A204.1 (cell line): ENCODE measurements at regions not wholly inside any gene's neighbourhood (a gene's known extent, or its start where the extent isn't known, plus 50 kb on each side); places are given as distances from the start of the nearest gene placed in this dataset.
"Not testable (repeated sequence)": the region's sequence is repeated elsewhere in the genome, so short reads cannot be mapped to it uniquely, and the experiment has no call there.

Experiments
- FAIRE-seq: peaks from 2 replicates; lab custom pipeline; 2012; peaks lifted over from hg19 to GRCh38; lab: Jason Lieb, UNC

DNA sequence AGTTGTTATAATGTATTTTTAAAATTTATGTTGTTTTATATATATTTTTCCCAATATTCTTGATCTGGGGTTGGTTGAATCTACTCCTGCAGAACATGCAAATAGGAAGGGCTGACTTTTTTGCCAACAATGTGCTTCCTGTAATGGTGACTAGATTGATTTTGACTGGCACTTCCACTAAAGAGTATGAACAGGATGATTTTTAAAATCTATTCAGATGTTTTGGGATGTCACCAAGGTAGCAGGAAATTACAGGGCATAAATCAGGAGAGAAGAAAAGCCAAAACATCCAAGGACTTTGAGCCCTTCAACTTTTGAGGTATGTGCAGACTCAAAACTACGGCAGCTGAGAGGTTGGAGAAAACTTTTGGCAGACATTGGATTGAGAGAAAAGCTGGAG lies 1047.6 kb downstream of the SLITRK5 start:
- FAIRE-seq, result no peak

DNA sequence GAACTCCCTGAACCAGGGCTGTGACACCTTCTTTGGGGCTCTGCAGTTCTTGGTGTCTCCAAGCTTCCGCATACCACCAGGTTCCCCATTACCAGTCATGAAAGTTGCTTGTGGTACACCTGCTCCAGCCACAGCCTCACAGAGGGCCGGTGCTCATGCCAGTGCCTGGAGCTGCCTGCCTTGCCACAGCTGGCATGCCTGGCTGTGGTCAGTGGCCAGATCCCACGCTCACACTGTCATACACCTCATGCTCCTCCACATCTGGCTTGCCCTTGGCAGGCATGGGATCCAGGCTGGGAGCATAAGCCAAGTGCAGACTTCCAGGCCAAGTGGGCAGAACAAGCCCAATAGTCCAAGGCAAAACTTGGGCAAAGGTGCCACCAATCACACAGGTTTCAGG lies 1054.9 kb downstream of the SLITRK5 start:
- no peak for FAIRE-seq

DNA sequence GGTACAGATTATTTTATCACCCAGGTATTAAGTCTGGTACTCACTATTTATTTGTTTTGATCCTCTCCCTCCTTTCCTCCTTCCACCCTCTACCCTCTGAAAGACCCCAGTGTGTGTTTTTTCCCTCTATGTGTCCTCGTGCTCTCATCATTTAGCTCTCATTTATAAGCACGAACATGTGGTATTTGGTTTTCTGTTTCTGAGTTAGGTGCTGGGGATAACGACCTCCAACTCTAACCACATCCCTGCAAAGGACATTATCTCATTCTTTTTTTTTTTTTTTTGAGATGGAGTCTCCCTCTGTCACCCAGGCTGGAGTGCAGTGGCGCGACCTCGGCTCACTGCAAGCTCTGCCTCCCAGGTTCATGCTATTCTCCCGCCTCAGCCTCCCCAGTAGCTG lies 1056.1 kb downstream of the SLITRK5 start:
- FAIRE-seq, result not testable (repeated sequence)

DNA sequence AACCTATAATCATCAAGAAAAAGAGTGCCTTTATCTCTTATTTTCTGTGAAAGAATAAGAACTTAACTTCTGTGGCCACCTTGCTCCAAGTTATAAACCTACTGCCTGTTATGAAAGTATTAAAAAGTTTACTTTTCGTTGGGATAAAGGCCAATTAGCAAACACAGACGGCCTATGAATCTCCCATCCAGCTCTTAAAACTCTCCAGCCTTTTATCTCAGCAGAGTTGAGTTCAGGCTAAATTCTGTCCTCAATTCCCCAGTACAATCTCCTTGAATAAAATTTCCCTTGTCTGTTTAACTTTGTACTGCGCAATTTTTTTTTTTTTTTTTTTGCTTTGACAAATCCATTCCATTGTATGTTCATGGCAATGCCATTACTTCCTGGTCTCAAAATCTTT lies 1058.4 kb downstream of the SLITRK5 start:
- no peak for FAIRE-seq

DNA sequence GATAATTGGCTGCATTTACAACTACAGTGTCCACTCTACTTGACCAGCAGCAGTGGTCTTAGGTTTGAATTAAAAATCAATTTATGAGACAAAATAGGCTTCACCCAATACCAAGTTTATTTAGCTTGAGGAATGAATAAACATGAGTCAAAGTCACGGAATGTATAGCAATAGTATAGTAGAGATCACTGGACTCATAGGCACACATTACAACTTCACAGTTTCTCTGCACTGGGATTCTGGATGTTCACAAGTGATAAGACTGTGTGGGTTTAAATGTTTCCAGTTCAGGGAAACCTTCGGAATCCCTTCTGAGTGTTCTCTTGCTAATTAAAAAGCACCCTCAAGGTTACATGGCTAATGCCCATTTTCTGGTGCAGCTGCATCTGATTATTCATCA lies 1064.9 kb downstream of the SLITRK5 start:
- FAIRE-seq, result no peak

DNA sequence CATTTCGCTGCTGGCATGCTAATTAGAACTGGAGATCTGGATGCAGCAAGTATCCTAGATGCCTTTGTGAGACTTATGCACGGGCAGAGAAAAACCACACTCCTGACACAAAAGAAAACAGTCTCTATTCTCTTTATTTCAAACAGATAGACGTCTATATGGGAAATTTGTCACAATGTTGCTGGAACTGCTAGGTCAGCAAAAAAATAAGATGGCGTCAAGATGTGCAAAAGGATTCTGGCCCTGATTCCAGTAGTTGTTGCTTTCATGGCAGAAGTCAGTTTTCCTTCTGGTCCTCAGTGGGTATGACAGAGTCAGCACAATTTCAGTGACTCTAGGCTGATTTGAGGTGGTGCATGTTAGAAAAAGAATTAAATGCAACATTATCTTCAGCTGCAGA lies 1068.0 kb downstream of the SLITRK5 start:
- FAIRE-seq, result no peak

DNA sequence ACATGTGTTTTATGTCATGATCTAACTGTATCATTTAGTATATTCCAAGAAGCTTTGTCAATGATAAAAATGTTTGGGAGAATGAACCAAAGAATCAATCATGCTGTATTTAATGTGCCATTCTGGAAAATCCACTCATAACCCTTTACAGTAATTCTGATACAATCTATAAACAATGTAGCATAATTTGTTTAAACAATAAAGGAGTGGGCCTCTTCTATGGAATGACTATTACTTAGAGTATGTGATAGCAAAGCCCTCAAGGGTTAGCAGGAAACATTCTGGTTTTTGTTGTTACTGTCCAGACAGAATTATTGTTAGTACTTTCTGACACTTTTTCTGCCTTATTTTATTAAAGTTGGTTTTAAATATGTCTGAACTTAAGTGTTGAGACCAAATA lies 1073.1 kb downstream of the SLITRK5 start:
- FAIRE-seq, result no peak

DNA sequence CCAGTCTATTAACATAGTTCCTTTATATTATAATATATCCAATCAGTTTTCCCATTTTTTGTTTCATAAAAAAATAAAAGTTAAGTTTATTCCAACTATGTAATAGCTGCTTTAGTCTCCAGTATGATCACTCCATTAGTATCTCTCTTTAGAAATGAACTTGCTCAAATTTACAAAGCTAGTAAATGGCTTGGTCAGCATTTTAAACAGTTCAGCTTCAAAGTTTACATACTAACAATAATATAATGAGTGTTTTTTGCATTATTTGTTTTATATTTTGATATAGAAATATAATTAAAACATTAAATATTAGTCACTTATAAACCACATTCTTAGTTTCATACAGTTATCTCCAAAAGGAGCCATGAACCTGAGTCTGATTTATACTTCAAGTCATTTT lies 1073.8 kb downstream of the SLITRK5 start:
- FAIRE-seq, result peak; percentile 21

DNA sequence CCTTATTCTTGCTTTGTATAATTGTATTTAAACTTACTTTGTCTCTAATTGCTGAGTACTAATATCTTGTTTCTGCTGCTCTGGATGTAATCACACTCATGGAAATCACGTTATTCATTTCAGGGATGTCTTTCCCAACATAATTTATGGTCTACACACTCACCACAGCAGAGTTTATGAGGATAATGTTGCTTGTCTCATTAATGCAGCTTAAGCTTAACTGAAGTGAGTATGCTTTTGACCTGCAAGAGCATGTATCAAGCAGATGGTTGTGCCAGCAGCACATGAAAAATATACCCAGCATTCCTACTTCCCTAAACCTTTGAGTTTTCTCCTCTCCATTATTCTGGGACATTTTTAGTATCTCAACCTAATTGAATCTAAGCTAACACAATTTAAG lies 1080.9 kb downstream of the SLITRK5 start:
- FAIRE-seq, result no peak

DNA sequence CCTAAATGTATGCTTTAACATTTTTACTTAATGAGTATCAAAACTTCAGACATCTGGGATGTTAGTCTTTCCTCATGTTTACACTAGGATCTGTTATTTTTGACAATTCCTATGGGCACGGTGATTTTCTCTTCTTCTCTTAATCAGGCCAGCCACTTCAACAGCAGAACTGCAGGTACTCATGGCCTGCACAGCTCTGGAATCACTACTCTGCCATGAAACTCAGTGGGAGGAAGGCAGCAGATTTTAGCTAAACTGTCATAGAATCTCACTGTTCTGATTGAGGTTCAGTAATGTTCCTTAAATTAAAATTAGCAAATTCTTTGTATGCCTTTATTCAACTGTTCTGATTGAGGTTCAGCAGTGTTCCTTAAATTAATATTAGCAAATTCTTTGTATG lies 1083.0 kb downstream of the SLITRK5 start:
- no peak for FAIRE-seq

DNA sequence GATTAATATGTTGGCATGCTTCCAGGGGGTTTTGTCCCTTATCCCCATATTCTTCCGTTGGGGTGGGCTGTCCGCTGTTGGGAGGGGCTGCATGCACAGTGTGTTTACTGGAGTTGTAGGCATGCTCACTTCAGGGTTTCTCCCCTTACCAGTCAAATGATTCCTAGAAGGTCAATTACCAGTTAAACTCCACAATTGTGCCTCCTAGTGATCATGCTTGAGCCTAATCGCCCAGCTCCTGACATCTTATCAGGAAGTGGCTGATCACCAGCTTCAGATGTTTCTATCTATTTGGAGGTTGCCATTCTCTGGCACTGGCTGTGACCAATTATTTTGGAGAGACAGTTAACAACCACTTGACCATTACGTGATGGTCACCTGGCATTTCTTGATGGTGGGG lies 1090.0 kb downstream of the SLITRK5 start:
- no peak for FAIRE-seq

DNA sequence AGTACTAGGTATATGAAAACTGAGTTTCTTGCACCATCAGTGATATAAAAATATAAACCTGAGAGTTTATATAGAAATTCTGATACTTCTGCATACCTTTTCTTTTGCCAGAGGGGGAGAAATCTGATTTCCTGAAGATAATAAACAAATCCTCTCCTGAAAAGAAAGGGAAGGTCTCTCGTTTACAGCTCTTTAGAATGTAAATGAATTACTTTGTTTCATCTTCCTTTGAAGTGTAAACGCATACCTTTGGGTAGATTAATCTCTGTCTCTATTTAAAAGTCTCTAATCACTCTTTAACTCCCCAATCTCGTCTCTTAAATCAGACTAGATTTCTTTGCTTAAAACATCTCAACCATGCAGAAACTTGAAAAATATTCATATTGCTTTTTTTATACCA lies 1092.9 kb downstream of the SLITRK5 start:
- FAIRE-seq, result no peak

DNA sequence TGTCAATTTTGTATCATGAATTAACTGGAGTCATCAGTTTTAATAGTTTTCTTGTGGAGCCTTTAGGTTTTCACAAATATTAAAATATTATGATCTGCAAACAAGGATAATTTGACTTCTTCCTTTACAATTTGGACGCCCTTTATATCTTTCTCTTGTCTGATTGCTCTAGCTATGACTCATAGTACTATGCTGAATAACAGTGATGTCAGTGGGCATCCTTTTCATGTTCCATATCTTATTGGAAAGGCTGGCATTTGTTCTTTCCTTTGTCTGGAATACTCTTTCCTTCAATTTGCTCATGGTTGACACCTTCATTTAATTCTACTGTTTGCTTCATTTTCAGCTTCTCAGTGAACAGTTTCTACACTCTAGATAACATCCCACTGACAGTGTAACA lies 1129.3 kb downstream of the SLITRK5 start:
- FAIRE-seq, result no peak

DNA sequence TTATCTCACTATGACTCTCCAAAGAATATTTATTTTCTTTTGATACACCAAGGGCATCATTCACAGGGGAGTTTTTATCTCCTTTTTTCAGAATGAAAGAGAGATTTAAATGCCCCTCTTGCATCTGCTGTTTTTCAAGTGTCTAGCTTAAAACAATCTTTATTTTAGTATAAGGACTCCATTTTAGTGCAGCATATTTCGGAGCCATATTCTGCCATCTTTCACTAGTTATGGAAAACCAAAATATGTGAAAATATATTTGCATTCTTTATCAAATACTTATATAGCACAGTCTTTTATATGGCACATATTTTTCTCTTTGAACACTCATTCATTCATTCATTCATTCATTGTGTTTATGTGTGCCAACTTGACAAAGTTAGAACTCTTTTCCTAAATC lies 1130.2 kb downstream of the SLITRK5 start:
- FAIRE-seq, result no peak

DNA sequence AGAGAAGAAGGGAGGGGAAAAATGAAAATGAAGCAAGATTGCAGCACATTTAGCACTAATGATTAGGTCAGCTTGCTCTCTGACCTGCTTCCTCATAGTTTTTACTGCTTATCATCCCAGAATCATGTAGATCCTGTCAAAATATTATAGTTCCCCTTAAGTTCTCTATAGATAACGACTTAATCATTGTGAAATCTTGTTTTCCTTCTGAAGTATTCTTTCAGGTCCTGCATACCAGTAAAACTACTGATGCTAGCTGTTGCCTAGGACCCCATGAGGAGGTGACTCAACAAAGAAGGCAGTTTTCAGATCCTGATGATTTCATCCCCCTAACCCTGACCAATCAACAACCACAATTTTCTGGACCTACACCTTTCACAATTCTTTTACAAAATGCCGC lies 1131.7 kb downstream of the SLITRK5 start:
- no peak for FAIRE-seq

DNA sequence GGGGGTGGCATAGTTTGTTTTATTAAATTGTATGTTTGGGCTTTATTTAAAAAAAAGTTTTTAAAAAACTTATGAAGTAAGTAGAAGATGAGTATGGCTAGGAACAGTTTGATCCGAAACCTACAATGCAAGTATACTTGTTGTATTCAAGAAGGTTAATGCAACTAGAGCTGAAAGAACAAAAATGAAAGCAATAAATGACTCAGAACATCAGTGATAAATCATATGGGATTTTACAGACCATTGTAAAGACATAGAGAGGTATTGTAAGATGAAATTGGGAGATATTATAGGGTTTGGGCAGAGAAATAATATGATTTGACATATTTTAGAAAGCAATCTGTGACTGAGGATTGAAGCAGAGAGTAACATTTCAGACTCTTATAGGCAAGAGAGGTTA lies 1135.3 kb downstream of the SLITRK5 start:
- no peak for FAIRE-seq

DNA sequence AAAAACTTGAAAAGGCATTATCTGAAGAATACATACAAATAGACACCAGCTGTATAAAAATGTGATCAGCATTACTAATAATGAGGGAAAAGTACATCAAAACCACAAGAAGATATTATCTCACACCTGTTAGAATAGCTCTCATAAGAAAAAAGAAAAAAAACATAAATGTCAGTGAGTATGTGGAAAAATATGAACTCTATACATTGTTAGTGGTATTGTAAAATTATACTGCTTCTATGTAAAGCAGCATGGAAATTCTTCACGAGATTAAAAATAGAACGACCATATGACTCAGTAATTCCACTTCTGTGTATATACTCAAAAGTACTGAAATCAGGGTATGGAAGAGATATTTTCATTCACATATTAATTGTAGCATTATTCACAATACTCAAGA lies 1146.4 kb downstream of the SLITRK5 start:
- no peak for FAIRE-seq

DNA sequence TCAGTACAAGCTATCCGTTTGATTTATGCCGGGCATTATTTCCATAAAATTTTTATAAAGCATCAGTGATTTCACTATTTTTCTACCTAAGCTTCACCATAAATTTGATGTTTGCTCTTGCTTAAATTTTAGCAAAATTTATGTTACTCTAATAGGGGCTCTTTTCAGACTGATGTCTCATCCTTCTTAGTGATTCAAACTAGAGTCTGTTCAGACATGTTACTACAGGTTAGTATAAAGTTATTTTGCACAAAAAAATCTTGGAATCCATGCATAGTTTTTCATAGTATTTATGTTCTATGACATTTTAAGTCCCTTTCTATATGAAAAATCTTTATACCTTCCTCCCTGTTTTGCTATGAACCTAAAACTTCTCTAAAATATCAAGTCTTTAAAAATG lies 1151.9 kb downstream of the SLITRK5 start:
- no peak for FAIRE-seq

DNA sequence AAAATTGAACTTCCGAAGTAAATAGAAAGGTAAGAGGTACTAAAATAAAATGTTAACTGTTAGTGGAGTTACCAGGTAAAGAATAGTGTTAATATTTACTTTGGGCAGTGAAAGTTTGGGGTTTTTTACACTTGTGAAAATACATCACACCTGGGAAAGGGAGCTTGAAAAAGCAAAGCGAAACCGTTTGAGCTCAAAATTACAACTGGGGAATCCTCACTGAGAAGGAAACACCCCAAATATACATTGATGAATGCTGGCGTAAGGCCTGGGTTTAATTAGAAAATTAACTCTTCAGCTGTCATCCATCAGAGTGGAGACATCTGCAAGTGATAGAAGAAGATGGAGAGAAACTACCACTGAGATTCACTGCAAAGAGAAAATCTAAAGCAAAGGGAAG lies 1153.0 kb downstream of the SLITRK5 start:
- no peak for FAIRE-seq

DNA sequence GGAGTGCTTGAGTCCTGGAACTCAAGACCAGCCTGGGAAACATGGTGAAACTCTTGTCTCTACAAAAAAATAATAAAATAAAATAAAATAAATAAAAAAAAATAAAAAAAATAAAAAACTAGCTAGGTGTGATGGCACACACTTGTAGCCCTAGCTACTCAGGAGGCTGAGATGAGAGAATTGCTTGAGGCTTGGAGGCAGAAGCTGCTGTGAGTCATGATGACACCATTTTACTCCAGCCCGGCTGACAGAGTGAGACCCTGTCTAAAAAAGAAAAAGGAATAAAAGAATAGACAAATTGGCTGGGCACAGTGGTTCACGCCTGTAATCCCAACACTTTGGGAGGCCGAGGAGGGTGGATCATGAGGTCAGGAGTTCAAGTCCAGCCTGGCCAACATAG lies 1168.9 kb downstream of the SLITRK5 start:
- no peak for FAIRE-seq

DNA sequence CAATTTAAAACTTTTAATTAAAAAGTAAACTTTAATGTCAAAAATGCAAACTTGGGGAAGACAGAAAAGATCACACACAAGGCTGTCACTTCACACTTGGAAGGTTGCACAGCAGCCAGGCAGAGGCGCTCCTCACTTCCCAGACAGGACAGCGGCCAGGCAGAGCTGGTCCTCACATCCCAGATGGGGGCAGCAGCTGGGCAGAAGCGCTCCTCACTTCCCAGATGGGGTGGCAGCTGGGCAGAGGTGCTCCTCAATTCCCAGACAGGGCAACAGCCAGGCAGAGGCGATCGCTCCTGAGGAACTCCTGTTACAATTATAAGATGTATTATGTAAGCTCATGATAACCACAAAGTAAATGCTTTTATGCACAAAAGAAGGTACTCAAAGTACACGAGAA lies 1181.1 kb downstream of the SLITRK5 start:
- FAIRE-seq, result not testable (repeated sequence)

DNA sequence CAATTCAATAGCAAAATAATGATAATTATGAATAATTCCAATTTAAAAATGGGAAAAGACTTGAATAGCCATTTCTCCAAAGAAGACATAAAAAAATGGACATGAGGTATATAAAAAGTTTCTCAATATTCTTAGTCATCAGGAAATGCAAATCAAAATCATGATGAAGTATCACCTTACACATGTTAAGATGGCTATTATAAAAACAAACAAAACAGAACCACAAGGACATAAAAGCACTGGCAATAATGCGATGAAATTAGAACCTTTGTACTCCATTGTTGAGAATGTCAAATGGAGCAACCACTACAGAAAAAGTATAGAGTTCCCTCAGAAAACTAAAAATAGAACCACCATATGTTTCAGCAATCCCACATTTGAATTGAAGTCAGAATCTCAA lies 1186.1 kb downstream of the SLITRK5 start:
- FAIRE-seq, result no peak

DNA sequence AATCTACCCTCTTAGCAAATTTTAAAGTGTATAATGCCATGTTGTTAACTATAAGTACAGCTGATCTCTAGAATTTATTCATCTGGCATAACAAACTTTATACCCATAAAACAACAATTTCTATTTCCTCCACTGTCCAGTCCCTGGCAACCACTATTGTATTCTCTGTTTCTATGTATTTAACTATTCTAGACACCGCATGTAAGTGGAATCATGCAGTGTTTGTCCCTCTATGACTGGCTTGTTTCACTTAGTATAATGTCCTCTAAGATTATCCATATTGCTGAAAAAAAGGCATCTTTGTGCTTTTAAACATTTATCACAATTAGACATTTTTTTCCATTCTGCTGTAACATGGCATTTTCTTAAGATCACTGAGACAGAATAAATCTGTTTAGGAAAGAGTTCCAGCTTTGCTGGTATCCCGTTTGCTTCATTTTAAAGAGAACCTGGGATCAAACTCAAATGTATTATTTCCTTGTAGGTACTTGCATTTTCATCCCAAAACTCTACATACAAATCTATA lies 1191.0 kb downstream of the SLITRK5 start:
- FAIRE-seq, result no peak

DNA sequence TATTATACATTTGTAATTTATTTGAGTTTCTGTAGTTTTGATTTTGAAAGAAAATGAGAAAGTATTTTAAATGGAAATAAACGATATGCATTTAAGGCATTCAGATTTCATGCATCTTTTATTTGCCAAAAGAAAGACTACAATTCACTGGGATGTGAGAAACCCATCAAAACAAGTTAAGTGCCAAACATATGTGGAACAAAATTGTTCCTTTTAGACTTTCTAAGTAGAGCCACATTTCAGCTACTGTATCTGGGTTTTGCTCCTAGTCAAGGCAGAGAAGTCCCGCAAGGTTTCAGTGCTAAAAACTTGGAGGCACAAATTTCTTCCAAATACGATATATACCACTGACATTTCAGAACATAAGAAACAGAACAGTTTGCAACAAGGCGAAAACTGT lies 1191.9 kb downstream of the SLITRK5 start:
- no peak for FAIRE-seq

DNA sequence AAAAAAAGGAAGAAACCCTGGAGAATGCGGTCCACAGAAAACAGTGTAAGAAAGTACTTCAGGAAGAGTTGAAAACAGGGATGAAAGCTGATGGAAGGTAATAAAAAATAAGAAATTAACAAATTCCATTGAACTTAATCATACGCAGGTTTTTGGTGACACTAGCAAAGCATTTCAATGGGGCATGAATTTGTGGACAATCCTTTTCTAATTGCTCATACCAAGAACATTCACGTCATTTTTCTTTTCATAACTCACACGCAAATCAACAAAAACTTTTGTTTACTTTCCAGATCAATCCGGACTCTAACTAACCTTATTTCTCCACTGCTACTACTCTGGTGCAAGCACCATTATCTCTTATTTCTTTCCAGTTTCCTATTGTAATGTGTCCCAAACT lies 1195.0 kb downstream of the SLITRK5 start:
- FAIRE-seq, result no peak
